Right lobe of liver (tissue), 6 donors: ENCODE measurements at regions not wholly inside any gene's neighbourhood (a gene's known extent, or its start where the extent isn't known, plus 50 kb on each side); places are given as distances from the start of the nearest gene placed in this dataset.

ENCODE experiments used
- ATAC-seq, 4 donors: fragments of 200-7000 bp; cut with Tn5 transposase; one replicate each; pipeline ENCODE4 v1.9.1; 2020; ENCODE audit warnings: mild to moderate bottlenecking in 4 of 4, moderate library complexity in 4 of 4
- DNase-seq, 3 donors: peaks; one replicate each; pipeline ENCODE4 v3.0.0-alpha.2; 2020
- H3K27ac ChIP-seq, 3 donors: fragments of 200-600 bp; one replicate each; pipeline ENCODE4 v1.8.0; 2022
- H3K27me3 ChIP-seq, 2 donors: fragments of 200-600 bp; one replicate each; pipeline ENCODE4 v1.8.0; 2022
- H3K36me3 ChIP-seq, 4 donors: fragments of 200-600 bp; sonication (generic) in 1 of 4; one replicate each; pipeline versions ENCODE4 v1.5.1 to v1.8.0; 2017 to 2022; ENCODE audit warnings: control low read depth in 1 of 4
- H3K4me1 ChIP-seq, 4 donors: fragments of 200-600 bp; sonication (generic) in 1 of 4; one replicate each; pipeline versions ENCODE4 v1.5.1 to v1.8.0; 2017 to 2022; ENCODE audit warnings: control low read depth in 1 of 4
- H3K4me3 ChIP-seq, 3 donors: fragments of 200-600 bp; one replicate each; pipeline ENCODE4 v1.8.0; 2022
- H3K9me3 ChIP-seq, 4 donors: fragments of 200-600 bp; sonication (generic) in 1 of 4; one replicate each; pipeline versions ENCODE4 v1.5.1 to v1.8.0; 2017 to 2022; ENCODE audit warnings: control low read depth in 1 of 4
- POLR2A ChIP-seq: fragments of 450-650 bp; IDR thresholded peaks from one replicate; pipeline ENCODE4 v1.6.1; 2017; ENCODE audit warnings: antibody characterized with exemption, mild to moderate bottlenecking
- WGBS: methylation state at CpG from one replicate; pipeline ENCODE4 v1.1.6; 2018; ENCODE audit warnings: low coverage, low lambda C conversion rate; ENCODE audit not compliant: insufficient coverage; ENCODE audit errors: missing lambda C conversion rate; 5-methylcytosine and 5-hydroxymethylcytosine counted together
- intact Hi-C, 2 donors: fragments of 100-400 bp; cut with DNase I; formaldehyde crosslinking; loops; one replicate each; pipeline versions ENCODE4 v1.11.2 to v1.14.1; 2022
- TF ChIP-seq, protein P1 (sequence below), 4 donors: fragments of 200-600 bp in 3 of 4; fragments of 450-650 bp in 1 of 4; IDR thresholded peaks; one replicate each; pipeline versions ENCODE4 v1.5.1 to v1.8.0; 2016 to 2022; ENCODE audit warnings: antibody characterized with exemption in 4 of 4, mild to moderate bottlenecking in 2 of 4
- donor health status: DM: no; HTN: yes; CAD: no.
- donor health status: DM: no; HTN: no; CAD: no.
- donor health status: DM: no; HTN: no; CAD: no.
- donor health status: DM: no; HTN: yes; CAD: no.
- donor health status: DM: no; HTN: yes; CAD: no.

DNA sequence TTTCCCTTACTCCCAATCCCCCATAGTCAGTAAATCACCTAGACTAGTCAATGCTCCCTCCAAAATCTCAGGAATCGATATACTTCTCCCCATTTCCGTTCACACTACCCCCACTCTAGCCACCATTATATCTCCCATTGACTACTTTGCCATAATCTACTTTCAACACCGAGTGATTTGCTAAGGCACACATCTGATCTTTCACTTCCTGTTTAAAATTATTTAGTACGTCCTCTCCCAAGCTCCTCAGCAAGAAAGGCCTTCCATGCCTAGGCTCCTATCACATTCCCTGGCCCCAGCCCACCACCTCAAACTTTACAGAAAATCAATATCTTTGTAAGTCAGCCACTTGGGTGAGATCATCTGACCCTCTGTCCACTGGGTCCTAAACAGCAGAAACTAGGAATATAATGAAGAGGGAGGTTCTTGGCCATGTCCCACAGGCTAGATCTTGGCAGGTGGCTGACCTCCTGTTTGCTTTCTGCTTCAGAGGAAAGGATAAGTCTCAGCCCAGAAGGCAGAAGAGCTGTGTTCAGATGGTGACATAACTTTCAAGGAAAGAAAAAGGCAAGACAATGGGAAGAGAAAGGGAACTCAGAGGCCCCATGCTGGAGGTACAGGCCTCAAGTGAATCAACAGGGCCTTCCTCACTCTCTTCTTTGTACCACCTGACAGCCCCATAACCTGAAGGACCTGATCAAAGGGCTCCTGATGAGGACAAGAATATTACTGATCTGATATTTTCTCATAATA is 103.0 kb downstream of the RPL22L1 start:
- Histone ChIP-seq H3K27me3 (no peaks in the 10 kb centered on the region), H3K4me1 (peaks cover 0 to 29% (median 13%) of the 10 kb centered on the region in 4 donors), H3K27ac (peak overlapping the region; percentile 74 to 79 (median 78)), H3K4me3 (no peak overlapping the region), H3K9me3 (no peaks in the 10 kb centered on the region), H3K36me3 (no peaks in the 10 kb centered on the region)
- intact Hi-C loops = no loop called here
- ATAC-seq (peak; percentile 46 to 73 (median 60)), DNase-seq (peak in 2 of 3 donors; percentile 21 to 49)
- 45% methylated on average over 4 of the region's 4 CpGs for WGBS
- TF ChIP-seq, protein P1, sequence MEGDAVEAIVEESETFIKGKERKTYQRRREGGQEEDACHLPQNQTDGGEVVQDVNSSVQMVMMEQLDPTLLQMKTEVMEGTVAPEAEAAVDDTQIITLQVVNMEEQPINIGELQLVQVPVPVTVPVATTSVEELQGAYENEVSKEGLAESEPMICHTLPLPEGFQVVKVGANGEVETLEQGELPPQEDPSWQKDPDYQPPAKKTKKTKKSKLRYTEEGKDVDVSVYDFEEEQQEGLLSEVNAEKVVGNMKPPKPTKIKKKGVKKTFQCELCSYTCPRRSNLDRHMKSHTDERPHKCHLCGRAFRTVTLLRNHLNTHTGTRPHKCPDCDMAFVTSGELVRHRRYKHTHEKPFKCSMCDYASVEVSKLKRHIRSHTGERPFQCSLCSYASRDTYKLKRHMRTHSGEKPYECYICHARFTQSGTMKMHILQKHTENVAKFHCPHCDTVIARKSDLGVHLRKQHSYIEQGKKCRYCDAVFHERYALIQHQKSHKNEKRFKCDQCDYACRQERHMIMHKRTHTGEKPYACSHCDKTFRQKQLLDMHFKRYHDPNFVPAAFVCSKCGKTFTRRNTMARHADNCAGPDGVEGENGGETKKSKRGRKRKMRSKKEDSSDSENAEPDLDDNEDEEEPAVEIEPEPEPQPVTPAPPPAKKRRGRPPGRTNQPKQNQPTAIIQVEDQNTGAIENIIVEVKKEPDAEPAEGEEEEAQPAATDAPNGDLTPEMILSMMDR (IDR thresholded peaks at IDR 0.05) = no peak
- TF ChIP-seq POLR2A = no peak

DNA sequence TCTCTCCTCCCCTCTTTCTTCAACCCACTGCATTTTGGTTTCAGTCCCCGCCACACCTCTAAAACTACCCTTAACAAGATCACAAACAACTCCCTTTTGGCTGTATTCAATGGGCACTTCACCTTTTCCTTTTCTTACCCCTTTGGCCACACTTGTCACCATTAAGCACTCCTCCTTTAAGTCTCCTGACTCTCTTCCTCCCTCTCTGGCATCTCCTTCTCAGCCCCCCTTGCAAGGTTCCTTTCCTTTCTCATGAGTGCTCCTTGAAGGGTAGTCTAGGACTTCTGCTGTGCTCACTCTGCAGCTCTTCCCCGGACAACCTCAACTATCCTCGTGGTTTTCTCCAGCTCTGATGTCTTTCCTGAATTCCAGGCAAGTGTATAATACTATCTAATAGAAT is 103.7 kb downstream of the RPL22L1 start:
- WGBS = 89% methylated on average over 3 of the region's 3 CpGs
- H3K27me3 ChIP-seq = no peaks in the 10 kb centered on the region
- no peak overlapping the region for H3K4me3 ChIP-seq
- ATAC-seq = no peak
- peaks cover 0 to 29% (median 13%) of the 10 kb centered on the region in 4 donors for H3K4me1 ChIP-seq
- H3K27ac ChIP-seq = peak overlapping the region; percentile 74 to 79 (median 78)
- TF ChIP-seq POLR2A = no peak
- TF ChIP-seq, protein P1 (IDR thresholded peaks at IDR 0.05) = no peak
- DNase-seq = no peak
- intact Hi-C loops = no loop called here
- H3K9me3 ChIP-seq = no peaks in the 10 kb centered on the region
- H3K36me3 ChIP-seq = no peaks in the 10 kb centered on the region

DNA sequence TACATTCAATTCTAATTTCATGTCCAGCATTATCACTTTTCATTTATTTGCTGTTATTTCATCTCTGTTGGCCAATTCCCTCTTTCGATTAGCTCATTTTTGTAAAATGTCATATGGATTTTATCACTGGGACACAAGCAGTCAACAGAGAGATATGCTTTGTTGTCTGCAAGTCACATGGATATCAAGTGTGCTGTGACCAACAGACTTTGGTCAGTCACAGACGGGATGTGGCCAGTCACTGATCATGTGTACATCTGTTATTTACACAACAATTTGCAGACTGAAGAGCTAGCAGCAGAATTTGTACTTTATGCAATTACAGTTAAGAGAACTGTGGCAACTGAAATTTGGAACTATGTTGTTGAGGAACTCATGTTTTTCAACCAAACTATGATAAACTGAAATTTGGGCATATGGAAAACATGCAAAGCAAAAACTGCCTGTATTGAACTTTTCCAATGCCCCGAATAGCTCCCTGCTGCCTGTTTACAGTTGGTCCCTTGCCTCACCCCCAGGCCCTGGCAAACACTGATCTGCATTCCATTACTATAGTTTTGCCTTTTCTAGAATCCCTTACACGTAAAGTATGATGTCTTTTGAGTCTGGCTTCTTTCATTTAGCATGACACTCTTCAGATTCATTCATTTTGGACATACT is 104.4 kb downstream of the RPL22L1 start:
- Histone ChIP-seq H3K4me1 (peaks cover 0 to 29% (median 13%) of the 10 kb centered on the region in 4 donors), H3K9me3 (no peaks in the 10 kb centered on the region), H3K4me3 (no peak overlapping the region), H3K27ac (peak overlapping the region; percentile 74 to 79 (median 78)), H3K36me3 (no peaks in the 10 kb centered on the region), H3K27me3 (no peaks in the 10 kb centered on the region)
- TF ChIP-seq, protein P1 (IDR thresholded peaks at IDR 0.05) = no peak
- no peak for TF ChIP-seq POLR2A
- WGBS = 25% methylated on average over 4 of the region's 4 CpGs
- peak; percentile 87 to 98 (median 88) for ATAC-seq
- peak; percentile 55 to 85 (median 66) for DNase-seq
- intact Hi-C loops = no loop called here

DNA sequence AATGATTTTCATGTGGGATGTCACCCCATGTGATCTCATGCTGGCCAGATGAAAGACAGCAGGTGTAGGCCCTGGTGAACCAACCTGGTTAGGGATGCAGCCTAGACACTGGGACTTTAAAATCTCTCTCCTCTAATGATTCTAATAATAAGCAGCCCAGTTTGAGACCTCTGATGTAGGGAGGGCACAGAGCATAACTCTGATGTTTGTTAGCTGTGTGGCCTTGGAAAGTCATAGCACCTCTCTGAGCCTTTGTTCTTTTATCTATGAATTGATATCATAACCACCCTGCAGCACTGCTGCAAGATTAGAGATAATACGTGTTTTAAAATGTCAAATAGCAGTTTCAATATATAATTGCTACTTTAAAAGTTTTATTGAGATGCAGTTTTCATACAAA is 106.0 kb downstream of the RPL22L1 start:
- WGBS = 74% methylated on average over 1 of the region's 1 CpG
- H3K4me1 ChIP-seq = peaks cover 0 to 42% (median 16%) of the 10 kb centered on the region in 4 donors
- no peak overlapping the region for H3K4me3 ChIP-seq
- ATAC-seq (no peak), DNase-seq (no peak)
- no peaks in the 10 kb centered on the region for H3K9me3 ChIP-seq
- H3K36me3 ChIP-seq = no peaks in the 10 kb centered on the region
- TF ChIP-seq, protein P1 (IDR thresholded peaks at IDR 0.05) = no peak
- TF ChIP-seq POLR2A = no peak
- intact Hi-C loops = no loop called here
- no peaks in the 10 kb centered on the region for H3K27me3 ChIP-seq
- H3K27ac ChIP-seq = no peak overlapping the region
